ENCODE measurements at regions not wholly inside any gene's neighbourhood (a gene's known extent, or its start where the extent isn't known, plus 50 kb on each side); places are given as distances from the start of the nearest gene placed in this dataset.

DNA sequence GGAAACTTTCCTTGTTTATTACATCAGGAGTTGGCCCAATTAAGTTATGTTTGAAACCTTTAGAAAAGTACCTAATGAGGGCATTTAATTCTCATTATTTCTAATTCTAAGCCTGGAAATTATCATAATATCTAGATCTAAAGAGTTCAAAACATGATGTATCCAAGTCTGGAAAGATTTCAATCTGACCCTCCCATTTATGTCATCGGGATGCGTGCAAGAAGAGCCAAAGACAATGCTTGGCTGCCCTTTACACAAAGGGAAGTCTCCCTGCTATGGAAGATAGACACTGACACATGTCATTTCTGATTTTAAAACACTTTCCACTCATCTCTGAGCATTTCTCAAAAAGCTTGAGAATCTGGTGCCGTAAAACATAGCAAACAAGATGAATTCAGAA, 222.4 kb downstream of the ANTXR2 start:
- Histone ChIP-seq H3K27me3 (ENCODE audit: control insufficient read depth, insufficient read depth, low read length) (no peaks in the 10 kb centered on the region), H2AK9ac (replicated peaks; ENCODE audit: low read depth, low read length, poor library complexity) (no peak overlapping the region), H2BK5ac (ENCODE audit: low read depth, low read length, poor library complexity, severe bottlenecking) (no peak overlapping the region), H3K9ac (ENCODE audit: low read depth, low read length) (no peak overlapping the region), H2BK15ac (ENCODE audit: low read depth, low read length) (peak overlapping the region; percentile 83; the same call in 1 of the 3 replicates), H3K9me3 (ENCODE audit: control insufficient read depth, insufficient read depth, low read length) (no peaks in the 10 kb centered on the region), H3K56ac (ENCODE audit: extremely low read depth, insufficient read depth, low read length) (no peak overlapping the region), H2AFZ (replicated peaks; ENCODE audit: low read length, poor library complexity) (no peak overlapping the region), H3K9me1 (ENCODE audit: insufficient read depth, low read length) (no peaks in the 10 kb centered on the region), H3K18ac (ENCODE audit: low read depth, low read length) (peak overlapping the region; percentile 89), H3K27ac (ENCODE audit: insufficient read depth, low read length) (no peak overlapping the region; the same call in 1 of the 2 replicates), H3K14ac (replicated peaks; ENCODE audit: low read depth, low read length) (peak overlapping the region; percentile 93), H3K4ac (ENCODE audit: low read depth, low read length) (peak overlapping the region; percentile 61), H4K20me1 (ENCODE audit: insufficient read depth, low read length) (no peaks in the 10 kb centered on the region), H3K4me1 (ENCODE audit: control insufficient read depth, insufficient read depth, low read length) (peaks cover 7% of the 10 kb centered on the region), H3K4me2 (ENCODE audit: low read depth, low read length) (no peak overlapping the region), H3K23ac (ENCODE audit: low read depth, low read length) (no peak overlapping the region), H2AK5ac (ENCODE audit: low read depth, low read length) (0 out of 2 replicates have a peak overlapping the region, but pooled peaks have one; percentile 23), H4K5ac (ENCODE audit: low read depth, low read length) (no peak overlapping the region), H2BK120ac (ENCODE audit: low read depth, low read length) (peak overlapping the region; percentile 89), H3K79me1 (ENCODE audit: low read depth in 1 of 2, low read length in 2 of 2) (no peaks in the 10 kb centered on the region), H4K8ac (ENCODE audit: low read depth in 2 of 2, low read length in 2 of 2) (peak overlapping the region in 1 of 2 experiments; percentile 22; a peak in 1 of 4 replicates), H3K36me3 (ENCODE audit: control insufficient read depth, insufficient read depth, low read length) (no peaks in the 10 kb centered on the region), H3K4me3 (ENCODE audit: insufficient read depth, low read depth, low read length) (no peak overlapping the region), H4K91ac (ENCODE audit: insufficient read depth, low read depth, low read length) (peak overlapping the region; percentile 46; the same call in 1 of the 2 replicates), H2BK20ac (ENCODE audit: low read depth, low read length) (peak overlapping the region; percentile 86)
- no TSS peak for BruUV-seq (replicated peaks)
- no peak for DNase-seq
- POLR2A ChIA-PET (ENCODE audit: unreplicated experiment) = no interaction called here
- dilution Hi-C loops (cut with HindIII; ENCODE audit: low sequenced_read_pairs, unreplicated experiment) (no loop called here), in situ Hi-C loops (cut with MboI; ENCODE audit: low sequenced_read_pairs) (no loop called here), intact Hi-C loops (cut with micrococcal nuclease) (loop anchor here (10.0 kb wide), 1 partner anchor 224 kb away; the partner anchor contains the start of gene ANTXR2)
- TF ChIP-seq RAD21 (IDR thresholded peaks at IDR 0.05; ENCODE audit: low read length) (no peak), SMC3 (IDR thresholded peaks at IDR 0.05; ENCODE audit: low read depth, low read length) (no peak), NFE2L2 (IDR thresholded peaks at IDR 0.05; ENCODE audit: low read depth, low read length) (no peak), USF2 (IDR thresholded peaks at IDR 0.05; ENCODE audit: low read depth, low read length) (no peak), CHD1 (IDR thresholded peaks at IDR 0.05; ENCODE audit: low read depth, low read length) (no peak), MAFK (IDR thresholded peaks at IDR 0.05; ENCODE audit: low read depth, low read length) (no peak), RCOR1 (IDR thresholded peaks at IDR 0.05; ENCODE audit: insufficient replicate concordance, low read length) (no peak)
- 86% methylated on average over 1 of the region's 3 CpGs; no CpG with 5 or more reads in 1 of the 2 experiments for WGBS, 2 experiments (ENCODE audit: extremely low coverage in 2 of 2, insufficient read length in 1 of 2)
- no peak for ATAC-seq (ENCODE audit: low read depth)
- CTCF ChIA-PET = no interaction called here

All from IMR-90 (cell line).